ENCODE measurements at regions not wholly inside any gene's neighbourhood (a gene's known extent, or its start where the extent isn't known, plus 50 kb on each side); places are given as distances from the start of the nearest gene placed in this dataset.

GRCh38 chr10:107859065-107859464 is 694.6 kb upstream of the SORCS1 start:
- TF ChIP-seq CTCF (conservative IDR thresholded peaks at IDR 0.05; ENCODE audit: low read depth in 2 of 2) (no peak), JUNB (IDR thresholded peaks at IDR 0.05; ENCODE audit: unreplicated experiment) (no peak), EZH2 (IDR thresholded peaks at IDR 0.05; ENCODE audit: low read depth, unreplicated experiment) (no peak), STAT1 (IDR thresholded peaks at IDR 0.05; ENCODE audit: unreplicated experiment) (no peak), POLR2AphosphoS5 (IDR thresholded peaks at IDR 0.05; ENCODE audit: low read depth) (no peak)
- TF ChIP-seq, protein P1, sequence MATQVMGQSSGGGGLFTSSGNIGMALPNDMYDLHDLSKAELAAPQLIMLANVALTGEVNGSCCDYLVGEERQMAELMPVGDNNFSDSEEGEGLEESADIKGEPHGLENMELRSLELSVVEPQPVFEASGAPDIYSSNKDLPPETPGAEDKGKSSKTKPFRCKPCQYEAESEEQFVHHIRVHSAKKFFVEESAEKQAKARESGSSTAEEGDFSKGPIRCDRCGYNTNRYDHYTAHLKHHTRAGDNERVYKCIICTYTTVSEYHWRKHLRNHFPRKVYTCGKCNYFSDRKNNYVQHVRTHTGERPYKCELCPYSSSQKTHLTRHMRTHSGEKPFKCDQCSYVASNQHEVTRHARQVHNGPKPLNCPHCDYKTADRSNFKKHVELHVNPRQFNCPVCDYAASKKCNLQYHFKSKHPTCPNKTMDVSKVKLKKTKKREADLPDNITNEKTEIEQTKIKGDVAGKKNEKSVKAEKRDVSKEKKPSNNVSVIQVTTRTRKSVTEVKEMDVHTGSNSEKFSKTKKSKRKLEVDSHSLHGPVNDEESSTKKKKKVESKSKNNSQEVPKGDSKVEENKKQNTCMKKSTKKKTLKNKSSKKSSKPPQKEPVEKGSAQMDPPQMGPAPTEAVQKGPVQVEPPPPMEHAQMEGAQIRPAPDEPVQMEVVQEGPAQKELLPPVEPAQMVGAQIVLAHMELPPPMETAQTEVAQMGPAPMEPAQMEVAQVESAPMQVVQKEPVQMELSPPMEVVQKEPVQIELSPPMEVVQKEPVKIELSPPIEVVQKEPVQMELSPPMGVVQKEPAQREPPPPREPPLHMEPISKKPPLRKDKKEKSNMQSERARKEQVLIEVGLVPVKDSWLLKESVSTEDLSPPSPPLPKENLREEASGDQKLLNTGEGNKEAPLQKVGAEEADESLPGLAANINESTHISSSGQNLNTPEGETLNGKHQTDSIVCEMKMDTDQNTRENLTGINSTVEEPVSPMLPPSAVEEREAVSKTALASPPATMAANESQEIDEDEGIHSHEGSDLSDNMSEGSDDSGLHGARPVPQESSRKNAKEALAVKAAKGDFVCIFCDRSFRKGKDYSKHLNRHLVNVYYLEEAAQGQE (IDR thresholded peaks at IDR 0.05; ENCODE audit: unreplicated experiment), result no peak

Data from GM23338 (cell line).